Esophagus muscularis mucosa (tissue), 4 donors: ENCODE measurements at regions not wholly inside any gene's neighbourhood (a gene's known extent, or its start where the extent isn't known, plus 50 kb on each side); places are given as distances from the start of the nearest gene placed in this dataset.

ENCODE experiments used
- DNase-seq: peaks from one replicate; pipeline ENCODE4 v3.0.0-alpha.2; 2017; ENCODE audit errors: extremely low spot score
- H3K27ac ChIP-seq, 4 donors: fragments of 200-600 bp; sonication (generic); replicated peaks in 1 of 4; 1 replicate in 3 of 4; 2 replicates in 1 of 4; pipeline ENCODE4 v1.5.1; 2016 to 2019; ENCODE audit warnings: mild to moderate bottlenecking in 1 of 4
- H3K27me3 ChIP-seq, 4 donors: fragments of 200-600 bp; sonication (generic); one replicate each; pipeline versions ENCODE4 v1.5.1 to v1.6.0; 2016 to 2019
- H3K36me3 ChIP-seq, 4 donors: fragments of 200-600 bp; sonication (generic); one replicate each; pipeline ENCODE4 v1.5.1; 2016 to 2019
- H3K4me1 ChIP-seq, 4 donors: fragments of 200-600 bp; sonication (generic); one replicate each; pipeline ENCODE4 v1.5.1; 2016 to 2019
- H3K4me3 ChIP-seq, 4 donors: fragments of 200-600 bp; sonication (generic); 1 replicate in 2 of 4; 2 replicates in 2 of 4; pipeline ENCODE4 v1.5.1; 2016 to 2019; ENCODE audit warnings: mild to moderate bottlenecking in 4 of 4, moderate library complexity in 1 of 4
- H3K9me3 ChIP-seq, 4 donors: fragments of 200-600 bp; sonication (generic); 1 replicate in 3 of 4; 2 replicates in 1 of 4; pipeline ENCODE4 v1.5.1; 2016 to 2019
- EP300 ChIP-seq: sonication (generic); formaldehyde crosslinking; IDR thresholded peaks from one replicate; pipeline ENCODE4 v1.6.1; 2017; ENCODE audit warnings: antibody characterized with exemption
- POLR2A ChIP-seq: fragments of 450-650 bp; IDR thresholded peaks from one replicate; pipeline ENCODE4 v1.6.1; 2017; ENCODE audit warnings: antibody characterized with exemption, moderate library complexity, mild to moderate bottlenecking, low read depth
- POLR2AphosphoS5 ChIP-seq, 2 donors: sonication (generic); formaldehyde crosslinking; IDR thresholded peaks; one replicate each; pipeline ENCODE4 v1.6.1; 2017; ENCODE audit warnings: antibody characterized with exemption in 2 of 2
- WGBS: methylation state at CpG from one replicate; pipeline ENCODE4 v1.1.5; 2018; 5-methylcytosine and 5-hydroxymethylcytosine counted together
- intact Hi-C: fragments of 100-400 bp; cut with DNase I; formaldehyde crosslinking; loops from one replicate; pipeline ENCODE4 v1.15.1; 2023
- TF ChIP-seq, protein P1 (sequence below), 3 experiments: fragments of 200-600 bp in 2 of 3; fragments of 450-650 bp in 1 of 3; sonication (generic) in 2 of 3; IDR thresholded peaks; one replicate each; pipeline ENCODE4 v1.5.1; 2017 to 2019; ENCODE audit warnings: antibody characterized with exemption in 3 of 3, mild to moderate bottlenecking in 2 of 3, moderate library complexity in 1 of 3

DNA sequence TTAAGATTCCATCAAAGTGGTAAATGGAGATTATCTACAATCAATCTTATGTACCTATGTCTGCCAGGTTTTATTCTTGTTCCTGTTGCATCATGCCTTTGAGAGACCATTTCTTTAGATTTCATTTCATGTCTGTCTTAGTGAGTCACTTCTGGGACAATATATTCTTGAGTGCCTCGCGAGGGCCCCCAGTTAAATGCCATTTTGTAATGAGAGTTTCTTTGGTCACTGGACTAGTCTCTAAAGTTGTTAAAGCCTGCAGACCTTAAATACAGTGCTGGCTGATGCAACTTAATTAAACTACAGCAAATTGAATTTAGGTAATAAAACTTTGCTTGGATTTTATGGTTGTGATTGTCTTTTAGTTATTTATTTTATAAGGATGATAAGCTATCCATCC lies 87.2 kb upstream of the PITX2 start:
- Histone ChIP-seq H3K36me3 (no peaks in the 10 kb centered on the region), H3K9me3 (no peaks in the 10 kb centered on the region), H3K27me3 (no peaks in the 10 kb centered on the region), H3K27ac (no peak overlapping the region), H3K4me1 (no peaks in the 10 kb centered on the region), H3K4me3 (no peak overlapping the region)
- TF ChIP-seq POLR2A: no peak
- no peak for TF ChIP-seq POLR2AphosphoS5 (IDR thresholded peaks at IDR 0.05)
- TF ChIP-seq, protein P1, sequence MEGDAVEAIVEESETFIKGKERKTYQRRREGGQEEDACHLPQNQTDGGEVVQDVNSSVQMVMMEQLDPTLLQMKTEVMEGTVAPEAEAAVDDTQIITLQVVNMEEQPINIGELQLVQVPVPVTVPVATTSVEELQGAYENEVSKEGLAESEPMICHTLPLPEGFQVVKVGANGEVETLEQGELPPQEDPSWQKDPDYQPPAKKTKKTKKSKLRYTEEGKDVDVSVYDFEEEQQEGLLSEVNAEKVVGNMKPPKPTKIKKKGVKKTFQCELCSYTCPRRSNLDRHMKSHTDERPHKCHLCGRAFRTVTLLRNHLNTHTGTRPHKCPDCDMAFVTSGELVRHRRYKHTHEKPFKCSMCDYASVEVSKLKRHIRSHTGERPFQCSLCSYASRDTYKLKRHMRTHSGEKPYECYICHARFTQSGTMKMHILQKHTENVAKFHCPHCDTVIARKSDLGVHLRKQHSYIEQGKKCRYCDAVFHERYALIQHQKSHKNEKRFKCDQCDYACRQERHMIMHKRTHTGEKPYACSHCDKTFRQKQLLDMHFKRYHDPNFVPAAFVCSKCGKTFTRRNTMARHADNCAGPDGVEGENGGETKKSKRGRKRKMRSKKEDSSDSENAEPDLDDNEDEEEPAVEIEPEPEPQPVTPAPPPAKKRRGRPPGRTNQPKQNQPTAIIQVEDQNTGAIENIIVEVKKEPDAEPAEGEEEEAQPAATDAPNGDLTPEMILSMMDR (IDR thresholded peaks at IDR 0.05): no peak
- no peak for TF ChIP-seq EP300
- intact Hi-C loops: no loop called here
- 87% methylated on average over 2 of the region's 2 CpGs for WGBS
- DNase-seq: no peak

DNA sequence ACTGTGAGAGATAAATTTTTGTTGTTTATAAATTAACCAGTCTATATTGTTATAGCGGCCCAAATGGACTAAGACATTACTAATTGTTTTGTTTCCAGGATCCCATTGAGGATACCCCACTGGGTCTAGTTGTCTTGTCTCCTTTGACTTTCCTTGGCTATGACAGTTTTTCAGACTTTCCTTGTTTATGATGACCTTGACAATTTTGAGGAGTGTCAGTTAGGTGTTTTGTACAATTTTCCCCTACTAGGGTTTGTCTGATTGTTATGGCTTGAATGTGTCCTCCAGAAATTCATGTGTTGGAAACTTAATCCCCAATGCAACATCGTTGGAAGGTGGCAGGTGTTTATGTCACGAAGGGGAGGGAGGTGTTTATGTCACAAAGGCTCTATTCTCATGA lies 89.6 kb upstream of the PITX2 start:
- intact Hi-C loops: no loop called here
- 83% methylated on average over 3 of the region's 3 CpGs for WGBS
- H3K27me3 ChIP-seq: no peaks in the 10 kb centered on the region

DNA sequence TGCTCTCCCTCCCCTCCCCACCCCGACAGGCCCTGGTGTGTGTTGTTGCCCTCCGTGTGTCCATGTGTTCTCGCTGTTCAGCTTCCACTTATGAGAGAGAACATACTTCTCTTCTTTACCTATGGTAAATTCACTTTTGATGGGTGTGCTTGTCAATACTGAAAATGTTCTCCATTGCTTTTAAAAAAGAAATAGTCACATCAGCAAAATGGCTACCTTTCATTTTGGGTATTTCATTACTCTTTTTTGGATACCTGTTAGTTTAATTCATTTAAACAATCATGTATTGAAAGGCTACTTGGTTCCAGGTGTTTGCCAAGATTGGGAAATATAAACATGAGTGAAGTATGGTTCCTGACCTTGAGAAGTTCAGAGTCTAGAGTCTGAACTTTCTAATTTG lies 107.4 kb upstream of the PITX2 start:
- Histone ChIP-seq H3K4me3 (no peak overlapping the region), H3K9me3 (no peaks in the 10 kb centered on the region), H3K4me1 (no peaks in the 10 kb centered on the region), H3K27me3 (no peaks in the 10 kb centered on the region), H3K36me3 (no peaks in the 10 kb centered on the region), H3K27ac (no peak overlapping the region)
- 85% methylated on average over 3 of the region's 3 CpGs for WGBS
- no peak for DNase-seq
- no peak for TF ChIP-seq POLR2A
- TF ChIP-seq POLR2AphosphoS5 (IDR thresholded peaks at IDR 0.05): no peak
- TF ChIP-seq EP300: no peak
- TF ChIP-seq, protein P1 (IDR thresholded peaks at IDR 0.05): no peak
- intact Hi-C loops: no loop called here

More for the DNA sequence above, 89.6 kb upstream of the PITX2 start:
- no peaks in the 10 kb centered on the region for H3K9me3 ChIP-seq
- TF ChIP-seq POLR2A (no peak), POLR2AphosphoS5 (IDR thresholded peaks at IDR 0.05) (no peak), EP300 (no peak)
- TF ChIP-seq, protein P1 (IDR thresholded peaks at IDR 0.05): no peak
- no peaks in the 10 kb centered on the region for H3K36me3 ChIP-seq
- no peaks in the 10 kb centered on the region for H3K4me1 ChIP-seq
- DNase-seq: no peak
- no peak overlapping the region for H3K4me3 ChIP-seq
- no peak overlapping the region for H3K27ac ChIP-seq

DNA sequence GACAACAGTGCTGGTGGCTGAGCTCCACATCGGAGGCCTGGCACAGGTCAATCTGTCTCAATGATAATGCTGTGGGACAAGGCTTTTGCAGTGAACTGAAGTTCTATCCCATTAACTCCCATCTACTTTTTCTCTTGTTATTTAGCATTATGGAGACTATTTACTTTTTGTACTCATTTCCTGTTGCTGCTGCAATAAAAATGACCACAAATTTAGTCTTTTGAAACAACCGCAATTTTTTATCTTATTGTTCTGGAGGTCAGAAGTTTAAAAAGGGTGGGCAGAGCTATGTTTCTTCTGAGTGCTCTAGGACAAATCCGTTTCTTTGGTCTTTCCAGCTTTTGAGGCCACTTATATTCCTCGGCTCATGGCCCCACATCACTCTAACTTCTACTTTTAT lies 111.0 kb upstream of the PITX2 start:
- no peak for TF ChIP-seq POLR2A
- TF ChIP-seq, protein P1 (IDR thresholded peaks at IDR 0.05): no peak
- TF ChIP-seq EP300: no peak
- TF ChIP-seq POLR2AphosphoS5 (IDR thresholded peaks at IDR 0.05): no peak
- H3K4me1 ChIP-seq: no peaks in the 10 kb centered on the region
- no peak overlapping the region for H3K27ac ChIP-seq
- H3K9me3 ChIP-seq: no peaks in the 10 kb centered on the region
- H3K4me3 ChIP-seq: no peak overlapping the region
- DNase-seq: no peak
- H3K36me3 ChIP-seq: no peaks in the 10 kb centered on the region
- intact Hi-C loops: no loop called here
- H3K27me3 ChIP-seq: no peaks in the 10 kb centered on the region
- 93% methylated on average over 4 of the region's 4 CpGs for WGBS

DNA sequence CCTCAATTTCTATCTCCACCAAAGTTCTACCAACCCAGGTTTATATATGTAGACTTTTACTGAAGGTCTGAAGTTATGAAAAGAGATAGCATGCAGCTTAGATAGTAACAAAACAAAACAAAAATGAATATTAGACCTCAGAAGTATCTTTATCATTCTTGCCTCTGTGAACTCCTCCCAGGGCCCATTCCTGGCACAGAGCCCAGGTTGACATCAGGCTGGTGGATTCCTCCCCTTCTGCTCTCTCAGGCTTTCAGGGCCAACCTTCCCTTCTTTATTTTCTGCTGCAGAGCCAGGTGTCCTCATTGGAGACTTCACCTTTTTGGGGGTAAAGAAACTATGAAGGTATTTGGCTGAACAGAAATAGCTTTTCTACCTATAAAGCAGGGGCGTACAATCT lies 112.8 kb upstream of the PITX2 start:
- Histone ChIP-seq H3K27ac (no peak overlapping the region), H3K27me3 (no peaks in the 10 kb centered on the region), H3K4me1 (no peaks in the 10 kb centered on the region), H3K4me3 (no peak overlapping the region), H3K36me3 (no peaks in the 10 kb centered on the region), H3K9me3 (no peaks in the 10 kb centered on the region)
- intact Hi-C loops: no loop called here
- DNase-seq: no peak
- 91% methylated on average over 1 of the region's 1 CpG for whole genome bisulfite sequencing
- TF ChIP-seq POLR2AphosphoS5 (IDR thresholded peaks at IDR 0.05) (no peak), POLR2A (no peak), EP300 (no peak)
- TF ChIP-seq, protein P1 (IDR thresholded peaks at IDR 0.05): no peak
